ENCODE measurements at regions not wholly inside any gene's neighbourhood (a gene's known extent, or its start where the extent isn't known, plus 50 kb on each side); places are given as distances from the start of the nearest gene placed in this dataset.

DNA sequence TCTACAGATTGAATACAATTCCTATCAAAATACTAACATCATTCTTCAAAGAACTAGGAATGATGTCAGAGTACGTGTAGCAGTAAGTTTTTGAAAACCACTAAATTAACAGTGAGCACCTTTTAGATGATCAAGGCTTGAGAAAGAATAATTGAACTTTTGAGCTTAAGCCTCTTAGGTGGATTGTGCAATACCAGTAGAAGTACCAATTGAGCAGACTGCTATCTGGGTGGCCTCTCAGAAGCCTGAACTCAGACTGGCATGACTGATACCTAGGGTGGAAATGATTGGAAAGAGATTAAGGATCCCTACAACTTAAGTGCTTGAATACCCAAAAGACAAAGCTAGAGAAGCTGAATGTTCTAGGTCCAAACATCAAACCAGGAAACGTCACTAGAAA is 200.3 kb upstream of the GALNTL6 start:
- 83% methylated on average over 2 of the region's 2 CpGs for WGBS
- no peak for DNase-seq (ENCODE audit: low read depth in 6 of 9, low spot score in 9 of 9)
- no peaks in the 10 kb centered on the region for H3K4me1 ChIP-seq (ENCODE audit: control insufficient read depth in 2 of 2, insufficient read depth in 2 of 2, low read length in 2 of 2)
- no peak overlapping the region for H3K4me3 ChIP-seq (ENCODE audit: low read length in 2 of 2)
- H3K27me3 ChIP-seq (ENCODE audit: control insufficient read depth in 2 of 2, insufficient read depth in 1 of 2, low read length in 1 of 2), result no peaks in the 10 kb centered on the region
- peaks cover 0 to 3% of the 10 kb centered on the region in 2 donors for H3K9me3 ChIP-seq (ENCODE audit: control insufficient read depth in 2 of 2, insufficient read depth in 1 of 2, low read length in 1 of 2)
- no peak overlapping the region for H3K27ac ChIP-seq (ENCODE audit: low read depth in 1 of 2, low read length in 1 of 2)
- no peaks in the 10 kb centered on the region for H3K36me3 ChIP-seq (ENCODE audit: control insufficient read depth in 2 of 2, insufficient read depth in 2 of 2, low read length in 1 of 2)

DNA sequence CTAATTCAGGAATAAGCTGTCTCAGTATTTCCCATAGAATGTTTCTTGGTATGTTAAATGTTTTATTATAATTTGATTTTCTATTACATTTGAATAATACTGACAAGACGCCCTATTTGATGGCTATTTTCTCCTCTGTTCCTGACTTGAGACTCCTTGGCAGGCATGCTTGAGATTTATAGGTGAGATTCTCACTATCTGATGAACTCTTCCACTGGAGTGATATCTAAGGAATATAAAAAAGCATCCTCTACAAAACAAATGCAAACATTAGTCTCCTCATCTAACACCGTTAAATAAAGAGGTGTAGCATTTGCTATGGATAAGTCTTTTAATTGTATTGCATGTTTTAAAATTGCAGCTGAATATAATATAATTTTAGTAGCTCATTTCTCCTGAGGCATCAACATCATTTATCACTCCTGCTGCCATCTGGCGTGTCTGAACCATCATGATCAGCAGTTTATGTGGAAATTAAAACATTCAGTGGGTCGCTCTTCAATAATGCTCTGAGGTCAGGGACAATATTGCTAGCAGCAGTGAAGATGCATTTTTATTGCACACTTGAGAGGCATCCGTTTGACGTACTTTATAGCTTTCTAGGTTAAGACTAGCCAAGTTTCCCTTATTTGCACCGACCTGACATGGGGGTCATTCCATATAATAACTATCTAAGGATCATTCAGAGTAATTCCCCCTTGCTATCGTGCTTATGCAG is 210.4 kb upstream of the GALNTL6 start:
- no peaks in the 10 kb centered on the region for H3K27me3 ChIP-seq (ENCODE audit: control insufficient read depth in 2 of 2, insufficient read depth in 1 of 2, low read length in 1 of 2)
- 92% methylated on average over 8 of the region's 8 CpGs for WGBS
- DNase-seq (ENCODE audit: low read depth in 6 of 9, low spot score in 9 of 9), result no peak

GRCh38 chr4:171601091-171601490 is 212.1 kb upstream of the GALNTL6 start:
- no peaks in the 10 kb centered on the region for H3K27me3 ChIP-seq (ENCODE audit: control insufficient read depth in 2 of 2, insufficient read depth in 1 of 2, low read length in 1 of 2)
- H3K36me3 ChIP-seq (ENCODE audit: control insufficient read depth in 2 of 2, insufficient read depth in 2 of 2, low read length in 1 of 2), result no peaks in the 10 kb centered on the region
- no peak overlapping the region for H3K27ac ChIP-seq (ENCODE audit: low read depth in 1 of 2, low read length in 1 of 2)
- WGBS, result 93% methylated on average over 3 of the region's 3 CpGs
- H3K4me1 ChIP-seq (ENCODE audit: control insufficient read depth in 2 of 2, insufficient read depth in 2 of 2, low read length in 2 of 2), result no peaks in the 10 kb centered on the region
- no peak for DNase-seq (ENCODE audit: low read depth in 6 of 9, low spot score in 9 of 9)
- H3K4me3 ChIP-seq (ENCODE audit: low read length in 2 of 2), result no peak overlapping the region
- H3K9me3 ChIP-seq (ENCODE audit: control insufficient read depth in 2 of 2, insufficient read depth in 1 of 2, low read length in 1 of 2), result no peaks in the 10 kb centered on the region

More for the DNA sequence above, 210.4 kb upstream of the GALNTL6 start:
- Histone ChIP-seq H3K4me1 (ENCODE audit: control insufficient read depth in 2 of 2, insufficient read depth in 2 of 2, low read length in 2 of 2) (no peaks in the 10 kb centered on the region), H3K9me3 (ENCODE audit: control insufficient read depth in 2 of 2, insufficient read depth in 1 of 2, low read length in 1 of 2) (no peaks in the 10 kb centered on the region), H3K36me3 (ENCODE audit: control insufficient read depth in 2 of 2, insufficient read depth in 2 of 2, low read length in 1 of 2) (no peaks in the 10 kb centered on the region), H3K27ac (ENCODE audit: low read depth in 1 of 2, low read length in 1 of 2) (no peak overlapping the region), H3K4me3 (ENCODE audit: low read length in 2 of 2) (no peak overlapping the region)

GRCh38 chr4:171599628-171600027 is 213.6 kb upstream of the GALNTL6 start:
- Histone ChIP-seq H3K27ac (ENCODE audit: low read depth in 1 of 2, low read length in 1 of 2) (no peak overlapping the region), H3K27me3 (ENCODE audit: control insufficient read depth in 2 of 2, insufficient read depth in 1 of 2, low read length in 1 of 2) (no peaks in the 10 kb centered on the region), H3K4me1 (ENCODE audit: control insufficient read depth in 2 of 2, insufficient read depth in 2 of 2, low read length in 2 of 2) (no peaks in the 10 kb centered on the region), H3K9me3 (ENCODE audit: control insufficient read depth in 2 of 2, insufficient read depth in 1 of 2, low read length in 1 of 2) (no peaks in the 10 kb centered on the region), H3K36me3 (ENCODE audit: control insufficient read depth in 2 of 2, insufficient read depth in 2 of 2, low read length in 1 of 2) (no peaks in the 10 kb centered on the region), H3K4me3 (ENCODE audit: low read length in 2 of 2) (no peak overlapping the region)
- WGBS, result 90% methylated on average over 3 of the region's 3 CpGs
- no peak for DNase-seq (ENCODE audit: low read depth in 6 of 9, low spot score in 9 of 9)

- H3K27me3 ChIP-seq (ENCODE audit: control insufficient read depth in 2 of 2, insufficient read depth in 1 of 2, low read length in 1 of 2), result no peaks in the 10 kb centered on the region
These were observed 218.9 kb upstream of the GALNTL6 start for GRCh38 chr4:171594293-171594692.

DNA sequence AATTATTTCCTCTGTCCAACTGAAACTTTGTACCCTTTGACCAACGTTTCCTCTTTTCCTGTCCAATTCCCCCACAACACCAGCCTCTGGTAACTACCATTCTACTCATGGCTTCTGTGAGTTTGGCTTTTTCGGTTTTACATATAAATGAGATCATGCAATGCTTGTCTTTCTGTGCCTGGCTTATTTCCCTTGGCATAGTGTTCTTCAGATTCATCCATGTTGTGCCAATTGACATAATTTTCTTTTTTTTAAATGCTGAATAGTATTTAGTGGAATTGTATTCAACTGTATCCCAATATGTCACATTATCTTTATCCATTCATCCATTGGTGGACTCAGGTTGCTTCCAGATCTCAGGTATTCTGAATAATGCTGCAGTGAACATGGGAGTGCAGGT is 222.5 kb upstream of the GALNTL6 start:
- H3K27me3 ChIP-seq (ENCODE audit: control insufficient read depth in 2 of 2, insufficient read depth in 1 of 2, low read length in 1 of 2), result no peaks in the 10 kb centered on the region
- WGBS, result 48% methylated on average over 2 of the region's 2 CpGs
- no peak overlapping the region for H3K27ac ChIP-seq (ENCODE audit: low read depth in 1 of 2, low read length in 1 of 2)
- no peaks in the 10 kb centered on the region for H3K36me3 ChIP-seq (ENCODE audit: control insufficient read depth in 2 of 2, insufficient read depth in 2 of 2, low read length in 1 of 2)
- no peak overlapping the region for H3K4me3 ChIP-seq (ENCODE audit: low read length in 2 of 2)
- no peak for DNase-seq (ENCODE audit: low read depth in 6 of 9, low spot score in 9 of 9)
- no peaks in the 10 kb centered on the region for H3K4me1 ChIP-seq (ENCODE audit: control insufficient read depth in 2 of 2, insufficient read depth in 2 of 2, low read length in 2 of 2)
- no peaks in the 10 kb centered on the region for H3K9me3 ChIP-seq (ENCODE audit: control insufficient read depth in 2 of 2, insufficient read depth in 1 of 2, low read length in 1 of 2)

More at GRCh38 chr4:171594293-171594692, 218.9 kb upstream of the GALNTL6 start:
- H3K4me1 ChIP-seq (ENCODE audit: control insufficient read depth in 2 of 2, insufficient read depth in 2 of 2, low read length in 2 of 2), result no peaks in the 10 kb centered on the region
- no peaks in the 10 kb centered on the region for H3K36me3 ChIP-seq (ENCODE audit: control insufficient read depth in 2 of 2, insufficient read depth in 2 of 2, low read length in 1 of 2)
- DNase-seq (ENCODE audit: low read depth in 6 of 9, low spot score in 9 of 9), result no peak
- H3K4me3 ChIP-seq (ENCODE audit: low read length in 2 of 2), result no peak overlapping the region
- no peaks in the 10 kb centered on the region for H3K9me3 ChIP-seq (ENCODE audit: control insufficient read depth in 2 of 2, insufficient read depth in 1 of 2, low read length in 1 of 2)
- WGBS, result 96% methylated on average over 4 of the region's 4 CpGs
- H3K27ac ChIP-seq (ENCODE audit: low read depth in 1 of 2, low read length in 1 of 2), result no peak overlapping the region

- no peak overlapping the region for H3K27ac ChIP-seq (ENCODE audit: low read depth in 1 of 2, low read length in 1 of 2)
- H3K9me3 ChIP-seq (ENCODE audit: control insufficient read depth in 2 of 2, insufficient read depth in 1 of 2, low read length in 1 of 2), result no peaks in the 10 kb centered on the region
- H3K4me3 ChIP-seq (ENCODE audit: low read length in 2 of 2), result no peak overlapping the region
- H3K36me3 ChIP-seq (ENCODE audit: control insufficient read depth in 2 of 2, insufficient read depth in 2 of 2, low read length in 1 of 2), result no peaks in the 10 kb centered on the region
- no peak for DNase-seq (ENCODE audit: low read depth in 6 of 9, low spot score in 9 of 9)
- H3K27me3 ChIP-seq (ENCODE audit: control insufficient read depth in 2 of 2, insufficient read depth in 1 of 2, low read length in 1 of 2), result no peaks in the 10 kb centered on the region
- no peaks in the 10 kb centered on the region for H3K4me1 ChIP-seq (ENCODE audit: control insufficient read depth in 2 of 2, insufficient read depth in 2 of 2, low read length in 2 of 2)
- WGBS, result 94% methylated on average over 5 of the region's 5 CpGs
These were observed 224.4 kb upstream of the GALNTL6 start for GRCh38 chr4:171588764-171589163.

GRCh38 chr4:171588051-171588545 is 225.1 kb upstream of the GALNTL6 start:
- H3K36me3 ChIP-seq (ENCODE audit: control insufficient read depth in 2 of 2, insufficient read depth in 2 of 2, low read length in 1 of 2), result no peaks in the 10 kb centered on the region

DNA sequence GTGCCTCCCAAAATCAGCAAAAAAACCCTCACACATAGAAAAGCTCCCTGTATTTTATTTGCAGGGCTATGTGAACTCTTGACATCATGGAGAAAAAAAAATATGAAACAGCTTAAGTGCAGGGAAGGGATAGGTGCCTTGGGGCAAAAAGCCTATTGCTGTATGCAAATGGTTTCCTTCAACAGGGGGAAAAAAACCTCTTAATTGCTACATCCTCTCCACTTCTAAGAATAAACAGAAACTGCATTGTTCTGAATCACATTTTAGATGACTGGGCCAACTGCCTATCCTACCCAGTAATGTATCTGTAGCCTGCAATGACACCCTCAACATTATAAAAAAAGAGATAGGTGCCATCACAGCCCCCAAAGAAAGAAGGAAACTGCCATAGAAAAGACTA is 229.4 kb upstream of the GALNTL6 start:
- Histone ChIP-seq H3K27me3 (ENCODE audit: control insufficient read depth in 2 of 2, insufficient read depth in 1 of 2, low read length in 1 of 2) (no peaks in the 10 kb centered on the region), H3K27ac (ENCODE audit: low read depth in 1 of 2, low read length in 1 of 2) (no peak overlapping the region), H3K4me3 (ENCODE audit: low read length in 2 of 2) (no peak overlapping the region), H3K36me3 (ENCODE audit: control insufficient read depth in 2 of 2, insufficient read depth in 2 of 2, low read length in 1 of 2) (no peaks in the 10 kb centered on the region), H3K4me1 (ENCODE audit: control insufficient read depth in 2 of 2, insufficient read depth in 2 of 2, low read length in 2 of 2) (no peaks in the 10 kb centered on the region), H3K9me3 (ENCODE audit: control insufficient read depth in 2 of 2, insufficient read depth in 1 of 2, low read length in 1 of 2) (no peaks in the 10 kb centered on the region)
- no peak for DNase-seq (ENCODE audit: low read depth in 6 of 9, low spot score in 9 of 9)

More at GRCh38 chr4:171588051-171588545, 225.1 kb upstream of the GALNTL6 start:
- Histone ChIP-seq H3K27ac (ENCODE audit: low read depth in 1 of 2, low read length in 1 of 2) (no peak overlapping the region), H3K9me3 (ENCODE audit: control insufficient read depth in 2 of 2, insufficient read depth in 1 of 2, low read length in 1 of 2) (no peaks in the 10 kb centered on the region), H3K27me3 (ENCODE audit: control insufficient read depth in 2 of 2, insufficient read depth in 1 of 2, low read length in 1 of 2) (no peaks in the 10 kb centered on the region), H3K4me1 (ENCODE audit: control insufficient read depth in 2 of 2, insufficient read depth in 2 of 2, low read length in 2 of 2) (no peaks in the 10 kb centered on the region), H3K4me3 (ENCODE audit: low read length in 2 of 2) (no peak overlapping the region)
- 92% methylated on average over 3 of the region's 3 CpGs for WGBS
- DNase-seq (ENCODE audit: low read depth in 6 of 9, low spot score in 9 of 9), result no peak

All from thymus (tissue), 11 donors.